HEK293 (cell line): ENCODE measurements at regions not wholly inside any gene's neighbourhood (a gene's known extent, or its start where the extent isn't known, plus 50 kb on each side); places are given as distances from the start of the nearest gene placed in this dataset.

Experiments
- CTCF ChIP-seq: fragments of 450-650 bp; formaldehyde crosslinking; IDR thresholded peaks from 2 replicates; pipeline ENCODE4 v1.5.1; 2016; ENCODE audit warnings: missing biosample characterization, missing genetic modification characterization
- ZNF423 ChIP-seq: fragments of 450-650 bp; formaldehyde crosslinking; IDR thresholded peaks from 2 replicates; pipeline ENCODE4 v1.5.1; 2016; ENCODE audit warnings: missing biosample characterization, missing genetic modification characterization

GRCh38 chr2:106275971-106276370 lies 81.9 kb upstream of the UXS1 start:
- TF ChIP-seq CTCF (tag by site-specific recombination) (no peak), ZNF423 (tag by site-specific recombination) (no peak)
